K562 (cell line): ENCODE measurements at regions not wholly inside any gene's neighbourhood (a gene's known extent, or its start where the extent isn't known, plus 50 kb on each side); places are given as distances from the start of the nearest gene placed in this dataset.
A peak's percentile ranks its signal among the peaks of the same experiment; 100 is the strongest.

Experiments
- ATAC-seq: fragments of 200-7000 bp; cut with Tn5 transposase; 3 replicates; pipeline ENCODE4 v1.9.1; 2020; ENCODE audit warnings: moderate library complexity
- BruUV-seq: library from RNA; stranded (reverse); fragments of 400-500 nt; replicated peaks from 2 replicates; lab custom pipeline; 2021; lab: Mats Ljungman, UMichigan
- CTCF ChIA-PET: fragments of 300-600 bp; formaldehyde crosslinking; extraction: SDS; loops from one replicate; lab custom pipeline; 2021; ENCODE audit warnings: low intra/inter-chr PET ratio; lab: Yijun Ruan, JAX
- POLR2A ChIA-PET: fragments of 300-600, 350-650 bp; sonication (Branson Sonifier 250); formaldehyde crosslinking; extraction: SDS; loops from one replicate; lab custom pipeline; 2021; ENCODE audit warnings: antibody characterized with exemption, inconsistent platforms; lab: Yijun Ruan, JAX
- DNase-seq, 4 experiments: peaks; one replicate each; pipeline versions ENCODE4 v3.0.0 to v3.0.0-alpha.2; 2011 to 2018; ENCODE audit warnings: low spot score in 3 of 4, mixed read lengths in 3 of 4; ENCODE audit errors: extremely low read depth in 1 of 4
- FAIRE-seq: peaks from 2 replicates; lab custom pipeline; 2011; peaks lifted over from hg19 to GRCh38; lab: Jason Lieb, UNC
- H2AFZ ChIP-seq: 2 replicates; pipeline ENCODE4 v1.6.0; 2011; ENCODE audit warnings: low read depth, low read length, control low read depth, inconsistent platforms
- H3K27ac ChIP-seq: fragments of 200-600 bp; 3 replicates; pipeline ENCODE4 v1.8.0; 2011; ENCODE audit warnings: low read depth, mild to moderate bottlenecking, control low read depth, inconsistent platforms, low read length, moderate library complexity, mixed read lengths; ENCODE audit errors: extremely low read depth
- H3K27me3 ChIP-seq, 2 experiments: fragments of 300-600 bp in 1 of 2; 2 replicates in 1 of 2; 3 replicates in 1 of 2; pipeline versions ENCODE4 v1.6.0 to v1.8.0; 2011; ENCODE audit warnings: inconsistent platforms in 2 of 2, low read length in 2 of 2, mild to moderate bottlenecking in 1 of 2, mixed read lengths in 1 of 2, moderate library complexity in 1 of 2; ENCODE audit not compliant: control insufficient read depth in 2 of 2, insufficient read depth in 2 of 2
- H3K36me3 ChIP-seq: fragments of 300-600 bp; 3 replicates; pipeline ENCODE4 v1.8.0; 2011; ENCODE audit warnings: mild to moderate bottlenecking, low read length, inconsistent platforms; ENCODE audit not compliant: control insufficient read depth, insufficient read depth
- H3K4me1 ChIP-seq, 2 experiments: fragments of 200-600 bp in 1 of 2; replicated peaks in 1 of 2; 2 replicates in 1 of 2; 3 replicates in 1 of 2; pipeline versions ENCODE4 v1.5.1 to v1.8.0; 2011; ENCODE audit warnings: inconsistent platforms in 2 of 2, low read length in 2 of 2, mild to moderate bottlenecking in 1 of 2, mixed read lengths in 1 of 2, moderate library complexity in 1 of 2; ENCODE audit not compliant: control insufficient read depth in 2 of 2, insufficient read depth in 2 of 2
- H3K4me2 ChIP-seq: 2 replicates; pipeline ENCODE4 v1.6.1; 2011; ENCODE audit warnings: low read length, control low read depth, inconsistent platforms, mixed read lengths; ENCODE audit not compliant: insufficient read depth
- H3K4me3 ChIP-seq: fragments of 200-600 bp; sonication (generic), shearing (Covaris generic); 2 replicates; pipeline ENCODE4 v1.5.1; 2016; ENCODE audit warnings: control low read depth, inconsistent platforms
- H3K79me2 ChIP-seq: fragments of 200-600 bp; 3 replicates; pipeline ENCODE4 v1.8.0; 2011; ENCODE audit warnings: low read length, inconsistent platforms; ENCODE audit not compliant: control insufficient read depth, insufficient read depth
- H3K9ac ChIP-seq, 2 experiments: 2 replicates each; pipeline versions ENCODE4 v1.6.0 to v1.6.1; 2011; ENCODE audit warnings: low read depth in 2 of 2, low read length in 2 of 2, control low read depth in 1 of 2, inconsistent platforms in 1 of 2, mild to moderate bottlenecking in 1 of 2, mixed read lengths in 1 of 2; ENCODE audit not compliant: insufficient read depth in 1 of 2
- H3K9me1 ChIP-seq: one replicate; pipeline ENCODE4 v1.6.0; 2011; ENCODE audit warnings: inconsistent platforms, mild to moderate bottlenecking, low read length, moderate library complexity; ENCODE audit not compliant: control insufficient read depth, insufficient read depth
- H3K9me3 ChIP-seq: replicated peaks from 2 replicates; pipeline ENCODE4 v1.5.1; 2011; ENCODE audit warnings: low read depth, low read length, inconsistent platforms; ENCODE audit not compliant: control insufficient read depth, insufficient read depth
- H4K20me1 ChIP-seq: replicated peaks from 2 replicates; pipeline ENCODE4 v1.6.1; 2011; ENCODE audit warnings: low read length, inconsistent platforms, mixed read lengths; ENCODE audit not compliant: control insufficient read depth, insufficient read depth
- CTCF ChIP-seq, 3 experiments: IDR thresholded peaks in 2 of 3; conservative IDR thresholded peaks in 1 of 3; 2 replicates each; pipeline ENCODE4 v1.5.1; 2011 to 2012; ENCODE audit warnings: low read length in 3 of 3, mild to moderate bottlenecking in 3 of 3, control low read depth in 2 of 3, improper control_type of control experiment in 1 of 3, inconsistent platforms in 1 of 3, low read depth in 1 of 3, mixed read lengths in 1 of 3, moderate library complexity in 1 of 3; ENCODE audit not compliant: insufficient read depth in 2 of 3
- EWSR1 ChIP-seq: fragments of 450-650 bp; IDR thresholded peaks from 2 replicates; pipeline ENCODE4 v1.6.1; 2018; ENCODE audit warnings: borderline replicate concordance, mild to moderate bottlenecking, low read depth, moderate library complexity; ENCODE audit not compliant: partially characterized antibody
- HNRNPLL ChIP-seq: fragments of 200-400 bp; formaldehyde crosslinking; IDR thresholded peaks from 2 replicates; pipeline ENCODE4 v1.6.1; 2017; ENCODE audit warnings: low read length, low read depth, mild to moderate bottlenecking; ENCODE audit not compliant: poor library complexity, severe bottlenecking
- MEIS2 ChIP-seq: fragments of 450-650 bp; IDR thresholded peaks from 2 replicates; pipeline ENCODE4 v1.6.1; 2014; ENCODE audit warnings: mild to moderate bottlenecking; ENCODE audit not compliant: partially characterized antibody
- NR2C2 ChIP-seq, 2 experiments: fragments of 200-800 bp in 1 of 2; sonication (Bioruptor generic) in 1 of 2; sonication (generic) in 1 of 2; formaldehyde crosslinking in 1 of 2; IDR thresholded peaks; 2 replicates each; pipeline versions ENCODE4 v1.6.1 to v1.8.0; 2016 to 2022; ENCODE audit warnings: mild to moderate bottlenecking in 1 of 2, missing compliant biosample characterization in 1 of 2, missing genetic modification characterization in 1 of 2, missing genetic modification reagents in 1 of 2
- PKNOX1 ChIP-seq: fragments of 450-650 bp; IDR thresholded peaks from 2 replicates; pipeline ENCODE4 v1.6.1; 2016
- RBFOX2 ChIP-seq: fragments of 200-400 bp; formaldehyde crosslinking; IDR thresholded peaks from 2 replicates; pipeline ENCODE4 v1.6.1; 2017; ENCODE audit warnings: low read depth, mild to moderate bottlenecking, low read length, moderate library complexity
- ZNF280B ChIP-seq: fragments of 250-450 bp; sonication (Bioruptor Pico); IDR thresholded peaks from 2 replicates; pipeline ENCODE4 v1.5.1; 2021; ENCODE audit warnings: mild to moderate bottlenecking
- WGBS: fragments of 100-300 bp; shearing (Covaris generic); methylation state at CpG from one replicate; pipeline ENCODE4 v1.1.6; 2016; ENCODE audit warnings: low coverage, mixed read lengths; ENCODE audit not compliant: insufficient coverage; ENCODE audit errors: missing lambda C conversion rate; 5-methylcytosine and 5-hydroxymethylcytosine counted together
- in situ Hi-C: fragments of 300-500 bp; cut with MboI; formaldehyde crosslinking; loops from 4 replicates; pipeline ENCODE4 v1.15.0; 2018; ENCODE audit warnings: inconsistent platforms, mixed read lengths
- intact Hi-C: fragments of 100-400 bp; cut with micrococcal nuclease; formaldehyde crosslinking; loops from 2 replicates; pipeline ENCODE4 v1.14.2; 2022

GRCh38 chr2:65919550-65920188 is 487.3 kb upstream of the SPRED2 start:
- FAIRE-seq: no peak
- WGBS: 18% methylated on average over 7 of the region's 7 CpGs

More at GRCh38 chr2:65919550-65920188, 487.3 kb upstream of the SPRED2 start:
- in situ Hi-C loops: no loop called here
- CTCF ChIA-PET: no interaction called here
- peak in 1 of 4 experiments; percentile 8 for DNase-seq
- POLR2A ChIA-PET: no interaction called here
- TF ChIP-seq CTCF (IDR thresholded peaks at IDR 0.05 in 2 of 3, conservative IDR thresholded peaks at IDR 0.05 in 1 of 3; ENCODE audit: insufficient read depth in 2 of 3, low read depth in 1 of 3, low read length in 3 of 3) (peak in 2 of 3 experiments; percentile 5 to 19; a peak in 1 of 6 replicates), NR2C2 (CRISPR knock-in tag; IDR thresholded peaks at IDR 0.05) (no peak), NR2C2 (tag; IDR thresholded peaks at IDR 0.05) (peak; percentile 25; the same call in 1 of the 2 replicates), HNRNPLL (no peak), EWSR1 (no peak), RBFOX2 (no peak), MEIS2 (peak; percentile 4), PKNOX1 (peak; percentile 62), ZNF280B (no peak)
- H4K20me1 ChIP-seq: no peaks in the 10 kb centered on the region
- no peak overlapping the region for H3K9ac ChIP-seq
- no peaks in the 10 kb centered on the region for H3K9me3 ChIP-seq
- ATAC-seq: peak; percentile 80
- peak overlapping the region; percentile 35; the same call in 1 of the 2 replicates for H2AFZ ChIP-seq
- no peaks in the 10 kb centered on the region for H3K9me1 ChIP-seq
- no peaks in the 10 kb centered on the region for H3K36me3 ChIP-seq
- H3K4me3 ChIP-seq: no peak overlapping the region
- BruUV-seq: no TSS peak
- H3K27ac ChIP-seq: no peak overlapping the region
- H3K4me2 ChIP-seq: no peak overlapping the region
- no peaks in the 10 kb centered on the region for H3K79me2 ChIP-seq
- H3K4me1 ChIP-seq: peaks cover 5 to 11% of the 10 kb centered on the region in 2 experiments; a peak in 3 of 5 replicates
- intact Hi-C loops: loop anchor here (10.0 kb wide), 1 partner anchor 655 kb away; no protein-coding TSS in a partner anchor
- no peaks in the 10 kb centered on the region for H3K27me3 ChIP-seq
